ENCODE measurements at regions not wholly inside any gene's neighbourhood (a gene's known extent, or its start where the extent isn't known, plus 50 kb on each side); places are given as distances from the start of the nearest gene placed in this dataset.
"Not testable (repeated sequence)": the region's sequence is repeated elsewhere in the genome, so short reads cannot be mapped to it uniquely, and the experiment has no call there.

- DNase-seq (ENCODE audit: low read depth), result peak; percentile 74
These were observed 66.4 kb upstream of the BTG3 start for GRCh38 chr21:17679002-17679600.

GRCh38 chr21:17676930-17677329 is 64.2 kb upstream of the BTG3 start:
- not testable (repeated sequence) for DNase-seq (ENCODE audit: low read depth)

- DNase-seq (ENCODE audit: low read depth), result no peak
These were observed 61.4 kb upstream of the BTG3 start for GRCh38 chr21:17674106-17674505.

GRCh38 chr21:17673261-17674020 is 60.7 kb upstream of the BTG3 start:
- DNase-seq (ENCODE audit: low read depth), result no peak

GRCh38 chr21:17671733-17672132 is 59.0 kb upstream of the BTG3 start:
- no peak for DNase-seq (ENCODE audit: low read depth)

- DNase-seq (ENCODE audit: low read depth), result no peak
These were observed 55.9 kb upstream of the BTG3 start for GRCh38 chr21:17668479-17669140.

- no peak for DNase-seq (ENCODE audit: low read depth)
These were observed 54.6 kb upstream of the BTG3 start for GRCh38 chr21:17667256-17667655.
